ENCODE measurements at regions not wholly inside any gene's neighbourhood (a gene's known extent, or its start where the extent isn't known, plus 50 kb on each side); places are given as distances from the start of the nearest gene placed in this dataset.

GRCh38 chr15:38197553-38197952, 55.1 kb upstream of the SPRED1 start:
- no peak overlapping the region for H3K4me3 ChIP-seq (ENCODE audit: low read depth, low read length)
- ChIA-PET POLR2A (no interaction called here), CTCF (no interaction called here)
- no peaks in the 10 kb centered on the region for H3K27me3 Mint-ChIP-seq (ENCODE audit: insufficient read depth, unreplicated experiment)
- no peaks in the 10 kb centered on the region for H3K9me3 Mint-ChIP-seq (ENCODE audit: unreplicated experiment)
- BruUV-seq (replicated peaks): no TSS peak
- intact Hi-C loops (cut with micrococcal nuclease; ENCODE audit: unreplicated experiment): no loop called here
- no peak overlapping the region for H3K4me3 Mint-ChIP-seq (ENCODE audit: unreplicated experiment)
- no peaks in the 10 kb centered on the region for H3K36me3 ChIP-seq (ENCODE audit: control insufficient read depth, insufficient read depth, low read length)
- H3K27ac Mint-ChIP-seq (ENCODE audit: unreplicated experiment): no peak overlapping the region
- no peaks in the 10 kb centered on the region for H3K4me1 Mint-ChIP-seq (ENCODE audit: low read depth, unreplicated experiment)
- no peaks in the 10 kb centered on the region for H3K9me3 ChIP-seq
- TF ChIP-seq CTCF (IDR thresholded peaks at IDR 0.05; ENCODE audit: insufficient read depth in 1 of 2, low read depth in 1 of 2, low read length in 1 of 2, severe bottlenecking in 1 of 2, unreplicated experiment in 1 of 2): no peak
- H3K36me3 Mint-ChIP-seq (ENCODE audit: insufficient read depth, unreplicated experiment): no peaks in the 10 kb centered on the region
- no peaks in the 10 kb centered on the region for H3K27me3 ChIP-seq (replicated peaks; ENCODE audit: control insufficient read depth, insufficient read depth, low read length)
- no peaks in the 10 kb centered on the region for H3K4me1 ChIP-seq
- DNase-seq: no peak

- no peaks in the 10 kb centered on the region for H3K4me1 Mint-ChIP-seq (ENCODE audit: low read depth, unreplicated experiment)
- Histone ChIP-seq H3K4me1 (no peaks in the 10 kb centered on the region), H3K27me3 (replicated peaks; ENCODE audit: control insufficient read depth, insufficient read depth, low read length) (no peaks in the 10 kb centered on the region), H3K4me3 (ENCODE audit: low read depth, low read length) (no peak overlapping the region), H3K36me3 (ENCODE audit: control insufficient read depth, insufficient read depth, low read length) (no peaks in the 10 kb centered on the region), H3K9me3 (no peaks in the 10 kb centered on the region)
- H3K4me3 Mint-ChIP-seq (ENCODE audit: unreplicated experiment): no peak overlapping the region
- intact Hi-C loops (cut with micrococcal nuclease; ENCODE audit: unreplicated experiment): no loop called here
- H3K27ac Mint-ChIP-seq (ENCODE audit: unreplicated experiment): no peak overlapping the region
- no TSS peak for BruUV-seq (replicated peaks)
- H3K27me3 Mint-ChIP-seq (ENCODE audit: insufficient read depth, unreplicated experiment): no peaks in the 10 kb centered on the region
- H3K36me3 Mint-ChIP-seq (ENCODE audit: insufficient read depth, unreplicated experiment): no peaks in the 10 kb centered on the region
- ChIA-PET POLR2A (no interaction called here), CTCF (no interaction called here)
- DNase-seq: no peak
- no peaks in the 10 kb centered on the region for H3K9me3 Mint-ChIP-seq (ENCODE audit: unreplicated experiment)
- TF ChIP-seq CTCF (IDR thresholded peaks at IDR 0.05; ENCODE audit: insufficient read depth in 1 of 2, low read depth in 1 of 2, low read length in 1 of 2, severe bottlenecking in 1 of 2, unreplicated experiment in 1 of 2): no peak
Observed at GRCh38 chr15:38201714-38202113, 50.9 kb upstream of the SPRED1 start.

- Mint-ChIP-seq H3K9me3 (ENCODE audit: unreplicated experiment) (no peaks in the 10 kb centered on the region), H3K4me3 (ENCODE audit: unreplicated experiment) (no peak overlapping the region), H3K27me3 (ENCODE audit: insufficient read depth, unreplicated experiment) (no peaks in the 10 kb centered on the region), H3K27ac (ENCODE audit: unreplicated experiment) (no peak overlapping the region), H3K36me3 (ENCODE audit: insufficient read depth, unreplicated experiment) (no peaks in the 10 kb centered on the region), H3K4me1 (ENCODE audit: low read depth, unreplicated experiment) (no peaks in the 10 kb centered on the region)
- BruUV-seq (replicated peaks): no TSS peak
- Histone ChIP-seq H3K9me3 (no peaks in the 10 kb centered on the region), H3K4me1 (no peaks in the 10 kb centered on the region), H3K4me3 (ENCODE audit: low read depth, low read length) (no peak overlapping the region), H3K36me3 (ENCODE audit: control insufficient read depth, insufficient read depth, low read length) (no peaks in the 10 kb centered on the region), H3K27me3 (replicated peaks; ENCODE audit: control insufficient read depth, insufficient read depth, low read length) (no peaks in the 10 kb centered on the region)
- CTCF ChIA-PET: no interaction called here
- POLR2A ChIA-PET: no interaction called here
- TF ChIP-seq CTCF (IDR thresholded peaks at IDR 0.05; ENCODE audit: insufficient read depth in 1 of 2, low read depth in 1 of 2, low read length in 1 of 2, severe bottlenecking in 1 of 2, unreplicated experiment in 1 of 2): no peak
- no peak for DNase-seq
- intact Hi-C loops (cut with micrococcal nuclease; ENCODE audit: unreplicated experiment): no loop called here
Observed at GRCh38 chr15:38202361-38202760, 50.3 kb upstream of the SPRED1 start.

Data from Caco-2 (cell line).